WTC11 (cell line): ENCODE measurements at regions not wholly inside any gene's neighbourhood (a gene's known extent, or its start where the extent isn't known, plus 50 kb on each side); places are given as distances from the start of the nearest gene placed in this dataset.

ENCODE experiments used
- ATAC-seq: fragments of 200-7000 bp; cut with Tn5 transposase; 2 replicates; pipeline ENCODE4 v1.10.0; 2021; ENCODE audit warnings: mild to moderate bottlenecking, moderate library complexity
- CTCF ChIA-PET: fragments of 300-600 bp; sonication (Branson Sonifier 250); formaldehyde crosslinking; loops from one replicate; lab custom pipeline; 2021; ENCODE audit warnings: antibody characterized with exemption; lab: Charles Lee
- POLR2A ChIA-PET: fragments of 350-600 bp; sonication (Branson Sonifier 250); formaldehyde crosslinking; loops from one replicate; lab custom pipeline; 2021; ENCODE audit warnings: antibody characterized with exemption; lab: Charles Lee
- DNase-seq: peaks from one replicate; pipeline ENCODE4 v3.0.0; 2021; ENCODE audit warnings: low spot score
- H3K27ac Mint-ChIP-seq: 2 replicates; pipeline ENCODE4 v1.8.0; 2021; ENCODE audit warnings: mixed read lengths
- H3K27me3 Mint-ChIP-seq: 2 replicates; pipeline ENCODE4 v1.8.0; 2021; ENCODE audit warnings: low read depth, mild to moderate bottlenecking, moderate library complexity, mixed read lengths
- H3K36me3 Mint-ChIP-seq: 2 replicates; pipeline ENCODE4 v1.8.0; 2021; ENCODE audit warnings: mixed read lengths
- H3K4me1 Mint-ChIP-seq: 2 replicates; pipeline ENCODE4 v1.8.0; 2022; ENCODE audit warnings: mixed read lengths
- H3K4me3 Mint-ChIP-seq: 2 replicates; pipeline ENCODE4 v1.8.0; 2021; ENCODE audit warnings: mild to moderate bottlenecking, moderate library complexity, mixed read lengths
- H3K9me3 Mint-ChIP-seq: 2 replicates; pipeline ENCODE4 v1.8.0; 2021; ENCODE audit warnings: mixed read lengths
- AFF4 ChIP-seq: sonication (generic); formaldehyde crosslinking; IDR thresholded peaks from 2 replicates; pipeline ENCODE4 v1.8.1; 2023; ENCODE audit warnings: mild to moderate bottlenecking, missing genetic modification reagents, borderline replicate concordance
- ARID4B ChIP-seq: sonication (generic); formaldehyde crosslinking; IDR thresholded peaks from 2 replicates; pipeline ENCODE4 v1.8.0; 2023; ENCODE audit warnings: missing genetic modification reagents, mild to moderate bottlenecking, borderline replicate concordance
- CBFB ChIP-seq: sonication (generic); formaldehyde crosslinking; IDR thresholded peaks from 2 replicates; pipeline ENCODE4 v1.8.1; 2022; ENCODE audit warnings: mild to moderate bottlenecking, low read depth, missing genetic modification reagents
- E2F5 ChIP-seq: sonication (generic); formaldehyde crosslinking; IDR thresholded peaks from 2 replicates; pipeline ENCODE4 v1.8.1; 2022; ENCODE audit warnings: mild to moderate bottlenecking, moderate library complexity, missing genetic modification reagents
- ELF4 ChIP-seq: sonication (generic); formaldehyde crosslinking; IDR thresholded peaks from 2 replicates; pipeline ENCODE4 v1.8.1; 2022; ENCODE audit warnings: low read depth, mild to moderate bottlenecking, moderate library complexity, missing genetic modification reagents
- ESRRA ChIP-seq: sonication (generic); formaldehyde crosslinking; IDR thresholded peaks from 2 replicates; pipeline ENCODE4 v1.8.1; 2022; ENCODE audit warnings: mild to moderate bottlenecking, missing genetic modification reagents, borderline replicate concordance
- FOXP4 ChIP-seq: sonication (generic); formaldehyde crosslinking; IDR thresholded peaks from 2 replicates; pipeline ENCODE4 v1.8.0; 2022; ENCODE audit warnings: mild to moderate bottlenecking, missing genetic modification reagents
- JUN ChIP-seq: sonication (generic); formaldehyde crosslinking; IDR thresholded peaks from 2 replicates; pipeline ENCODE4 v1.8.0; 2023; ENCODE audit warnings: mild to moderate bottlenecking, missing genetic modification reagents
- MLX ChIP-seq: sonication (generic); formaldehyde crosslinking; IDR thresholded peaks from 2 replicates; pipeline ENCODE4 v1.8.1; 2023; ENCODE audit warnings: mild to moderate bottlenecking, missing genetic modification reagents, moderate library complexity
- NR3C1 ChIP-seq: sonication (generic); formaldehyde crosslinking; conservative IDR thresholded peaks from 2 replicates; pipeline ENCODE4 v1.8.1; 2023; ENCODE audit warnings: low read depth, mild to moderate bottlenecking, missing genetic modification reagents
- PREB ChIP-seq: sonication (generic); formaldehyde crosslinking; IDR thresholded peaks from 2 replicates; pipeline ENCODE4 v1.8.1; 2022; ENCODE audit warnings: mild to moderate bottlenecking, missing genetic modification reagents, moderate library complexity, borderline replicate concordance
- RELA ChIP-seq: sonication (generic); formaldehyde crosslinking; IDR thresholded peaks from 2 replicates; pipeline ENCODE4 v1.8.1; 2022; ENCODE audit warnings: missing genetic modification reagents, mild to moderate bottlenecking, borderline replicate concordance
- USF1 ChIP-seq: sonication (generic); formaldehyde crosslinking; IDR thresholded peaks from 2 replicates; pipeline ENCODE4 v1.8.0; 2022; ENCODE audit warnings: mild to moderate bottlenecking, missing genetic modification reagents
- ZNF263 ChIP-seq: sonication (generic); formaldehyde crosslinking; IDR thresholded peaks from 2 replicates; pipeline ENCODE4 v1.8.1; 2022; ENCODE audit warnings: low read depth, mild to moderate bottlenecking, moderate library complexity, missing genetic modification reagents
- ZNF532 ChIP-seq: fragments of 250-450 bp; sonication (Bioruptor Pico); IDR thresholded peaks from 2 replicates; pipeline ENCODE4 v1.9.0; 2021; ENCODE audit warnings: mild to moderate bottlenecking, borderline replicate concordance

GRCh38 chr4:149116806-149117205 lies 674.6 kb upstream of the NR3C2 start (continued):
- TF ChIP-seq FOXP4 (CRISPR knock-in tag) (no peak), ZNF263 (CRISPR knock-in tag) (no peak), PREB (CRISPR knock-in tag) (no peak), E2F5 (CRISPR knock-in tag) (no peak), RELA (CRISPR knock-in tag) (no peak), AFF4 (CRISPR knock-in tag) (no peak), NR3C1 (CRISPR knock-in tag) (no peak), ELF4 (CRISPR knock-in tag) (no peak)

- DNase-seq, result no peak
- H3K4me1 Mint-ChIP-seq, result peaks cover 4% of the 10 kb centered on the region
- peaks cover 4% of the 10 kb centered on the region; the same call in 1 of the 2 replicates for H3K9me3 Mint-ChIP-seq
- no peak for ATAC-seq
- POLR2A ChIA-PET, result no interaction called here
- H3K36me3 Mint-ChIP-seq, result no peaks in the 10 kb centered on the region
- H3K4me3 Mint-ChIP-seq, result no peak overlapping the region
- no peak overlapping the region for H3K27ac Mint-ChIP-seq
- CTCF ChIA-PET, result no interaction called here
- H3K27me3 Mint-ChIP-seq, result no peaks in the 10 kb centered on the region; the same call in 1 of the 2 replicates
- no peak for TF ChIP-seq ZNF532
- no peak for TF ChIP-seq MLX (CRISPR knock-in tag)
- TF ChIP-seq CBFB (CRISPR knock-in tag), result no peak
- no peak for TF ChIP-seq RELA (CRISPR knock-in tag)
- TF ChIP-seq ESRRA (CRISPR knock-in tag), result no peak
- TF ChIP-seq ARID4B (CRISPR knock-in tag), result no peak
- no peak for TF ChIP-seq ZNF263 (CRISPR knock-in tag)
- no peak for TF ChIP-seq JUN (CRISPR knock-in tag)
- no peak for TF ChIP-seq USF1 (CRISPR knock-in tag)
These were observed 671.7 kb upstream of the NR3C2 start for GRCh38 chr4:149113804-149114430.
